ENCODE measurements at regions not wholly inside any gene's neighbourhood (a gene's known extent, or its start where the extent isn't known, plus 50 kb on each side); places are given as distances from the start of the nearest gene placed in this dataset.

- Histone ChIP-seq H3K4me1 (ENCODE audit: control insufficient read depth, insufficient read depth, low read length) (no peaks in the 10 kb centered on the region), H3K36me3 (ENCODE audit: control insufficient read depth, insufficient read depth, low read length) (no peaks in the 10 kb centered on the region), H3K9me3 (ENCODE audit: control insufficient read depth, insufficient read depth, low read length) (no peaks in the 10 kb centered on the region), H3K27ac (ENCODE audit: low read depth, low read length) (no peak overlapping the region), H3K4me3 (ENCODE audit: low read depth, low read length) (no peak overlapping the region), H3K27me3 (ENCODE audit: control insufficient read depth, insufficient read depth, low read length) (no peaks in the 10 kb centered on the region)
- WGBS (ENCODE audit: insufficient coverage) = no CpG with 5 or more reads among the region's 2 CpGs
- DNase-seq (ENCODE audit: low read depth in 4 of 6, low spot score in 6 of 6) = no peak
Measured at GRCh38 chr4:182018691-182019090, 224.5 kb upstream of the TENM3 start.

DNA sequence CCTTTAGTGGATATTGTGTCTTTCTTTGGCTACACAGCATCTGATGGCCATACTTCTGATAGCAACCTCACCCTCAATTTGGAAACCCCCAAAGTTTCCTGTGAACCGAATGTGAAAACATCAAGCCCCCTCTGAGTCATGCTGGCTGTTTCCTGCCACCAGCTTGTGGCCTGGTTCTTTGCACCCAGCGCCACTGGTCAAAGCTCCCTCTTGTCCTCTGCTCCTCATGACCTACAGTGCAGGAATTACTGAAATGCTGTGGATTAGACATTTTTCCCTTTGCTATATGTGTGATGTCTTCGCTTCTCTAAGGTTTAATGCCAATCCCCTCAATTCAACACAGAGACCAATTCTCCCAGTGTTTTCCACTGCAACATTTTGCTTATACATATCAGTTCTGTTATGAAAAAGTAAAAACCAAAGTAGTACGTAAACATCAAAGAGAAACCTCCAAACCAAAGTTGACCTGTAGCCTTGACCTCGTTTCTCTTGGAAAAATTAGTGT, 224.0 kb upstream of the TENM3 start:
- Histone ChIP-seq H3K4me3 (ENCODE audit: low read depth, low read length) (no peak overlapping the region), H3K4me1 (ENCODE audit: control insufficient read depth, insufficient read depth, low read length) (no peaks in the 10 kb centered on the region)
- WGBS (ENCODE audit: insufficient coverage) = 80% methylated on average over 1 of the region's 5 CpGs

DNA sequence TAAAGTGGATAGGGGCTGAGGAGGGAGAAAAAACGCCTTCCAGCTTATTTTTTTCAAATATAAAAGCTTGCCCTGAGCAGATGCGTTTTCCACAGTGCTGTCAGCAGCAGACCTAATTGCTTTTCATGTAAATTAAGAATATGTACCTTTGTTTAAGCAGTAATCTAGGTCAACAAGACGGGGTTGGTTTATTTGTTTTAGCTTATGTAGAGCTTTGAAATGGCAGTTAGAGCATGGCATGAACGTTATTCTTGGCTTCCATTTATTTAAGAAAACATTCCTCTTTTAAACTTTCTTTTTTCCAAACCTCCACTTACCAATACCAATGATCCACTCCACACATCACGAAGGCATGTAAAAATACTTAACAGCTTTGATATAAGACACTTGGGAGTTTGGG, 220.3 kb upstream of the TENM3 start:
- DNase-seq (ENCODE audit: low read depth in 4 of 6, low spot score in 6 of 6) = peak in 1 of 6 donors; percentile 10
- no peaks in the 10 kb centered on the region for H3K27me3 ChIP-seq (ENCODE audit: control insufficient read depth, insufficient read depth, low read length)
- no peak overlapping the region for H3K27ac ChIP-seq (ENCODE audit: low read depth, low read length)
- H3K4me3 ChIP-seq (ENCODE audit: low read depth, low read length) = no peak overlapping the region
- WGBS (ENCODE audit: insufficient coverage) = no CpG with 5 or more reads among the region's 5 CpGs
- H3K36me3 ChIP-seq (ENCODE audit: control insufficient read depth, insufficient read depth, low read length) = no peaks in the 10 kb centered on the region
- H3K4me1 ChIP-seq (ENCODE audit: control insufficient read depth, insufficient read depth, low read length) = no peaks in the 10 kb centered on the region
- H3K9me3 ChIP-seq (ENCODE audit: control insufficient read depth, insufficient read depth, low read length) = peaks cover 3% of the 10 kb centered on the region

More for the DNA sequence above, 224.0 kb upstream of the TENM3 start:
- no peak overlapping the region for H3K27ac ChIP-seq (ENCODE audit: low read depth, low read length)
- H3K36me3 ChIP-seq (ENCODE audit: control insufficient read depth, insufficient read depth, low read length) = no peaks in the 10 kb centered on the region
- H3K27me3 ChIP-seq (ENCODE audit: control insufficient read depth, insufficient read depth, low read length) = no peaks in the 10 kb centered on the region
- H3K9me3 ChIP-seq (ENCODE audit: control insufficient read depth, insufficient read depth, low read length) = no peaks in the 10 kb centered on the region
- no peak for DNase-seq (ENCODE audit: low read depth in 4 of 6, low spot score in 6 of 6)

- 55% methylated on average over 2 of the region's 3 CpGs for WGBS (ENCODE audit: insufficient coverage)
- no peaks in the 10 kb centered on the region for H3K27me3 ChIP-seq (ENCODE audit: control insufficient read depth, insufficient read depth, low read length)
- no peaks in the 10 kb centered on the region for H3K4me1 ChIP-seq (ENCODE audit: control insufficient read depth, insufficient read depth, low read length)
- peak in 1 of 6 donors; percentile 33 for DNase-seq (ENCODE audit: low read depth in 4 of 6, low spot score in 6 of 6)
- H3K9me3 ChIP-seq (ENCODE audit: control insufficient read depth, insufficient read depth, low read length) = peaks cover 3% of the 10 kb centered on the region
- H3K4me3 ChIP-seq (ENCODE audit: low read depth, low read length) = no peak overlapping the region
- no peaks in the 10 kb centered on the region for H3K36me3 ChIP-seq (ENCODE audit: control insufficient read depth, insufficient read depth, low read length)
- H3K27ac ChIP-seq (ENCODE audit: low read depth, low read length) = no peak overlapping the region
Measured at GRCh38 chr4:182023469-182023868, 219.7 kb upstream of the TENM3 start.

- Histone ChIP-seq H3K27me3 (ENCODE audit: control insufficient read depth, insufficient read depth, low read length) (no peaks in the 10 kb centered on the region), H3K4me3 (ENCODE audit: low read depth, low read length) (no peak overlapping the region), H3K27ac (ENCODE audit: low read depth, low read length) (no peak overlapping the region), H3K36me3 (ENCODE audit: control insufficient read depth, insufficient read depth, low read length) (no peaks in the 10 kb centered on the region), H3K4me1 (ENCODE audit: control insufficient read depth, insufficient read depth, low read length) (no peaks in the 10 kb centered on the region), H3K9me3 (ENCODE audit: control insufficient read depth, insufficient read depth, low read length) (no peaks in the 10 kb centered on the region)
- DNase-seq (ENCODE audit: low read depth in 4 of 6, low spot score in 6 of 6) = peak in 1 of 6 donors; percentile 39
- 62% methylated on average over 2 of the region's 8 CpGs for WGBS (ENCODE audit: insufficient coverage)
Measured at GRCh38 chr4:182042945-182043344, 200.3 kb upstream of the TENM3 start.

GRCh38 chr4:182048871-182049270, 194.3 kb upstream of the TENM3 start:
- DNase-seq (ENCODE audit: low read depth in 4 of 6, low spot score in 6 of 6) = no peak
- Histone ChIP-seq H3K36me3 (ENCODE audit: control insufficient read depth, insufficient read depth, low read length) (no peaks in the 10 kb centered on the region), H3K27ac (ENCODE audit: low read depth, low read length) (no peak overlapping the region), H3K9me3 (ENCODE audit: control insufficient read depth, insufficient read depth, low read length) (no peaks in the 10 kb centered on the region), H3K4me1 (ENCODE audit: control insufficient read depth, insufficient read depth, low read length) (no peaks in the 10 kb centered on the region), H3K27me3 (ENCODE audit: control insufficient read depth, insufficient read depth, low read length) (no peaks in the 10 kb centered on the region), H3K4me3 (ENCODE audit: low read depth, low read length) (no peak overlapping the region)
- no CpG with 5 or more reads among the region's 1 CpG for WGBS (ENCODE audit: insufficient coverage)

GRCh38 chr4:182056866-182057265, 186.3 kb upstream of the TENM3 start:
- 36% methylated on average over 2 of the region's 6 CpGs for WGBS (ENCODE audit: insufficient coverage)
- Histone ChIP-seq H3K4me3 (ENCODE audit: low read depth, low read length) (no peak overlapping the region), H3K36me3 (ENCODE audit: control insufficient read depth, insufficient read depth, low read length) (no peaks in the 10 kb centered on the region), H3K9me3 (ENCODE audit: control insufficient read depth, insufficient read depth, low read length) (no peaks in the 10 kb centered on the region), H3K27me3 (ENCODE audit: control insufficient read depth, insufficient read depth, low read length) (no peaks in the 10 kb centered on the region), H3K4me1 (ENCODE audit: control insufficient read depth, insufficient read depth, low read length) (no peaks in the 10 kb centered on the region), H3K27ac (ENCODE audit: low read depth, low read length) (no peak overlapping the region)
- peak in 1 of 6 donors; percentile 7 for DNase-seq (ENCODE audit: low read depth in 4 of 6, low spot score in 6 of 6)

DNA sequence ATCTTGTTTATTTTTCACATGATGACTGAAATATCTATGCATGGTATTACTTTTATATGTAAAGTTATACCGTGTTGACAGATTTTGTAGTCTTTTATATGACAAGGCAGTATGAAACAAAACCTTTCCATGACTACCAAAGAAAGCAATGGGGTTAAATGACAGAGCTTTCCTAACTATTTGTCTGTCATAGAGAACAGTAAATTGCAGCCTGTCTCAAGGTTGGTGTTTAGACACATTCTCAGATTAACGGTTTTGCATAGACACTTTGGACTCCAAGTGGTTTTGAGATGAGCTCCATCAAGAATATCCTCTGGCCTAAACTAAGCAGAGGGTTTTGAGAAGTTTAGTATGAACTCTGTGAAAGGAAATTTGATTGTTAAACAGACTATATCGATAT, 180.7 kb upstream of the TENM3 start:
- no peaks in the 10 kb centered on the region for H3K27me3 ChIP-seq (ENCODE audit: control insufficient read depth, insufficient read depth, low read length)

GRCh38 chr4:182062936-182063335, 180.3 kb upstream of the TENM3 start:
- no peak overlapping the region for H3K4me3 ChIP-seq (ENCODE audit: low read depth, low read length)
- H3K27me3 ChIP-seq (ENCODE audit: control insufficient read depth, insufficient read depth, low read length) = no peaks in the 10 kb centered on the region
- H3K27ac ChIP-seq (ENCODE audit: low read depth, low read length) = no peak overlapping the region
- DNase-seq (ENCODE audit: low read depth in 4 of 6, low spot score in 6 of 6) = no peak
- H3K9me3 ChIP-seq (ENCODE audit: control insufficient read depth, insufficient read depth, low read length) = no peaks in the 10 kb centered on the region
- H3K36me3 ChIP-seq (ENCODE audit: control insufficient read depth, insufficient read depth, low read length) = no peaks in the 10 kb centered on the region
- no peaks in the 10 kb centered on the region for H3K4me1 ChIP-seq (ENCODE audit: control insufficient read depth, insufficient read depth, low read length)

More for the DNA sequence above, 180.7 kb upstream of the TENM3 start:
- no CpG with 5 or more reads among the region's 3 CpGs for WGBS (ENCODE audit: insufficient coverage)
- H3K4me3 ChIP-seq (ENCODE audit: low read depth, low read length) = no peak overlapping the region
- H3K4me1 ChIP-seq (ENCODE audit: control insufficient read depth, insufficient read depth, low read length) = no peaks in the 10 kb centered on the region
- no peaks in the 10 kb centered on the region for H3K9me3 ChIP-seq (ENCODE audit: control insufficient read depth, insufficient read depth, low read length)
- H3K36me3 ChIP-seq (ENCODE audit: control insufficient read depth, insufficient read depth, low read length) = no peaks in the 10 kb centered on the region
- H3K27ac ChIP-seq (ENCODE audit: low read depth, low read length) = no peak overlapping the region
- no peak for DNase-seq (ENCODE audit: low read depth in 4 of 6, low spot score in 6 of 6)

GRCh38 chr4:182063651-182064050, 179.6 kb upstream of the TENM3 start:
- no peaks in the 10 kb centered on the region for H3K9me3 ChIP-seq (ENCODE audit: control insufficient read depth, insufficient read depth, low read length)
- H3K4me1 ChIP-seq (ENCODE audit: control insufficient read depth, insufficient read depth, low read length) = no peaks in the 10 kb centered on the region
- no peaks in the 10 kb centered on the region for H3K27me3 ChIP-seq (ENCODE audit: control insufficient read depth, insufficient read depth, low read length)
- 93% methylated on average over 2 of the region's 2 CpGs for WGBS (ENCODE audit: insufficient coverage)
- H3K4me3 ChIP-seq (ENCODE audit: low read depth, low read length) = no peak overlapping the region
- no peaks in the 10 kb centered on the region for H3K36me3 ChIP-seq (ENCODE audit: control insufficient read depth, insufficient read depth, low read length)
- H3K27ac ChIP-seq (ENCODE audit: low read depth, low read length) = no peak overlapping the region
- DNase-seq (ENCODE audit: low read depth in 4 of 6, low spot score in 6 of 6) = no peak

Measured in spinal cord (tissue), 9 donors.